Heart left ventricle (tissue), 16 donors: ENCODE measurements at regions not wholly inside any gene's neighbourhood (a gene's known extent, or its start where the extent isn't known, plus 50 kb on each side); places are given as distances from the start of the nearest gene placed in this dataset.

Experiments used
- ATAC-seq, 4 donors: fragments of 200-7000 bp; cut with Tn5 transposase; one replicate each; pipeline ENCODE4 v1.9.1; 2020 to 2022; ENCODE audit warnings: moderate library complexity in 4 of 4, mild to moderate bottlenecking in 3 of 4, moderate number of reproducible peaks in 1 of 4
- DNase-seq, 5 donors: peaks; one replicate each; pipeline ENCODE4 v3.0.0-alpha.2; 2020
- H3K27ac ChIP-seq, 12 donors: fragments of 200-600 bp; sonication (generic) in 4 of 12; one replicate each; pipeline versions ENCODE4 v1.5.0 to v1.8.0; 2016 to 2022; ENCODE audit warnings: mild to moderate bottlenecking in 2 of 12
- H3K27me3 ChIP-seq, 9 donors: fragments of 200-600 bp; sonication (generic) in 2 of 9; one replicate each; pipeline versions ENCODE4 v1.5.1 to v1.8.0; 2016 to 2022; ENCODE audit warnings: mild to moderate bottlenecking in 3 of 9
- H3K36me3 ChIP-seq, 9 donors: fragments of 200-600 bp; sonication (generic) in 2 of 9; one replicate each; pipeline versions ENCODE4 v1.5.0 to v1.8.0; 2018 to 2022; ENCODE audit warnings: mild to moderate bottlenecking in 2 of 9
- H3K4me1 ChIP-seq, 12 donors: fragments of 200-600 bp; sonication (generic) in 4 of 12; one replicate each; pipeline versions ENCODE4 v1.5.0 to v1.8.0; 2016 to 2022; ENCODE audit warnings: mild to moderate bottlenecking in 3 of 12
- H3K4me3 ChIP-seq, 12 donors: fragments of 200-600 bp; sonication (generic) in 4 of 12; one replicate each; pipeline versions ENCODE4 v1.5.0 to v1.8.0; 2017 to 2022; ENCODE audit warnings: mild to moderate bottlenecking in 9 of 12, moderate library complexity in 4 of 12
- H3K9me3 ChIP-seq, 12 donors: fragments of 200-600 bp; sonication (generic) in 4 of 12; one replicate each; pipeline versions ENCODE4 v1.5.0 to v1.8.0; 2016 to 2022; ENCODE audit warnings: mild to moderate bottlenecking in 1 of 12
- CTCF ChIP-seq, 12 donors: fragments of 200-600 bp; sonication (generic) in 4 of 12; IDR thresholded peaks; one replicate each; pipeline versions ENCODE4 v1.5.0 to v1.8.0; 2018 to 2022; ENCODE audit warnings: antibody characterized with exemption in 12 of 12, mild to moderate bottlenecking in 5 of 12
- POLR2A ChIP-seq, 2 donors: fragments of 450-650 bp; IDR thresholded peaks; one replicate each; pipeline ENCODE4 v1.6.1; 2017; ENCODE audit warnings: antibody characterized with exemption in 2 of 2, mild to moderate bottlenecking in 2 of 2, moderate library complexity in 2 of 2
- WGBS, 4 donors: extraction: QIAGEN DNeasy Blood & Tissue Kit in 2 of 4; methylation state at CpG; one replicate each; pipeline versions ENCODE4 v1.1.5 to v1.1.7; 2013 to 2018; 5-methylcytosine and 5-hydroxymethylcytosine counted together
- intact Hi-C, 10 donors: fragments of 100-400 bp; cut with DNase I; formaldehyde crosslinking; loops; one replicate each; pipeline versions ENCODE4 v1.11.1 to v1.14.2; 2022
- donor health status: ischemic (EF 13 %, LVEDD 7.1; RV severe dilation, severe dysfunction).
- donor health status: healthy with polysubstance abuse.
- donor health status: DM: no; HTN: yes; CAD: no.
- donor health status: DM: no; HTN: no; CAD: no.
- donor health status: ischemic (EF 25% LVEDD 6.9; RV normal size, moderate dysfunction).
- donor health status: ischemic (EF 25% LVEDD 5.7; RV mildly dilated, moderate dysfunction).
- donor health status: healthy.
- donor health status: DM: yes; HTN: yes; CAD: no.
- donor health status: ischemic (EF 35%, LVEDD 5.7; RV mildly dilated, moderate dysfunction).
- donor health status: nonischemic (EF 11% LVEDD 7.7; RV severe dilation, severe dysfunction).
- donor health status: DM: yes; HTN: yes; CAD: no.
- donor health status: PGD.
- donor health status: ischemic (EF 29% LVEDD 5.4; RV normal size, mild dysfunction).
- donor health status: nonischemic (EF 23%, LVEDD 6.1; RV moderate dilation, normal function).

GRCh38 chr4:36509845-36510244, 228.4 kb downstream of the DTHD1 start:
- DNase-seq: no peak
- WGBS, 4 donors: 75 to 81% (median 78%) methylated on average over 3 of the region's 3 CpGs
- no peaks in the 10 kb centered on the region for H3K27me3 ChIP-seq
- H3K36me3 ChIP-seq: no peaks in the 10 kb centered on the region
- H3K4me3 ChIP-seq: no peak overlapping the region
- H3K4me1 ChIP-seq: no peaks in the 10 kb centered on the region
- no peak for TF ChIP-seq CTCF (IDR thresholded peaks at IDR 0.05)
- TF ChIP-seq POLR2A (IDR thresholded peaks at IDR 0.05): no peak
- H3K9me3 ChIP-seq: no peaks in the 10 kb centered on the region
- ATAC-seq: no peak
- H3K27ac ChIP-seq: no peak overlapping the region
- intact Hi-C loops: no loop called here

- ATAC-seq (no peak), DNase-seq (no peak)
- intact Hi-C loops: no loop called here
- no peak for TF ChIP-seq POLR2A (IDR thresholded peaks at IDR 0.05)
- no peak for TF ChIP-seq CTCF (IDR thresholded peaks at IDR 0.05)
- H3K9me3 ChIP-seq: peaks cover 0 to 2% (median 0%) of the 10 kb centered on the region in 12 donors
- 88 to 94% (median 93%) methylated on average over 1 of the region's 1 CpG for WGBS, 4 donors
- H3K36me3 ChIP-seq: no peaks in the 10 kb centered on the region
- H3K27ac ChIP-seq: no peak overlapping the region
- no peaks in the 10 kb centered on the region for H3K4me1 ChIP-seq
- H3K27me3 ChIP-seq: no peaks in the 10 kb centered on the region
- no peak overlapping the region for H3K4me3 ChIP-seq
These were observed 230.4 kb downstream of the DTHD1 start for GRCh38 chr4:36511785-36512184.

GRCh38 chr4:36516522-36517095, 235.2 kb downstream of the DTHD1 start:
- no peaks in the 10 kb centered on the region for H3K36me3 ChIP-seq
- H3K27ac ChIP-seq: no peak overlapping the region
- TF ChIP-seq POLR2A (IDR thresholded peaks at IDR 0.05): no peak
- 78 to 83% (median 81%) methylated on average over 4 of the region's 4 CpGs for WGBS, 4 donors
- no peak for ATAC-seq
- no peaks in the 10 kb centered on the region for H3K27me3 ChIP-seq
- no peaks in the 10 kb centered on the region for H3K4me1 ChIP-seq
- H3K9me3 ChIP-seq: peaks cover 0 to 14% (median under 1%) of the 10 kb centered on the region in 12 donors
- intact Hi-C loops: no loop called here
- no peak overlapping the region for H3K4me3 ChIP-seq
- no peak for DNase-seq

- Histone ChIP-seq H3K4me3 (no peak overlapping the region), H3K27ac (no peak overlapping the region), H3K27me3 (no peaks in the 10 kb centered on the region), H3K4me1 (no peaks in the 10 kb centered on the region), H3K36me3 (no peaks in the 10 kb centered on the region), H3K9me3 (peaks cover 0 to 31% (median 11%) of the 10 kb centered on the region in 12 donors)
- DNase-seq (no peak), ATAC-seq (no peak)
- TF ChIP-seq POLR2A (IDR thresholded peaks at IDR 0.05) (no peak), CTCF (IDR thresholded peaks at IDR 0.05) (no peak)
- intact Hi-C loops: no loop called here
These were observed 241.8 kb downstream of the DTHD1 start for GRCh38 chr4:36523182-36523581.
